ENCODE measurements at regions not wholly inside any gene's neighbourhood (a gene's known extent, or its start where the extent isn't known, plus 50 kb on each side); places are given as distances from the start of the nearest gene placed in this dataset.

DNA sequence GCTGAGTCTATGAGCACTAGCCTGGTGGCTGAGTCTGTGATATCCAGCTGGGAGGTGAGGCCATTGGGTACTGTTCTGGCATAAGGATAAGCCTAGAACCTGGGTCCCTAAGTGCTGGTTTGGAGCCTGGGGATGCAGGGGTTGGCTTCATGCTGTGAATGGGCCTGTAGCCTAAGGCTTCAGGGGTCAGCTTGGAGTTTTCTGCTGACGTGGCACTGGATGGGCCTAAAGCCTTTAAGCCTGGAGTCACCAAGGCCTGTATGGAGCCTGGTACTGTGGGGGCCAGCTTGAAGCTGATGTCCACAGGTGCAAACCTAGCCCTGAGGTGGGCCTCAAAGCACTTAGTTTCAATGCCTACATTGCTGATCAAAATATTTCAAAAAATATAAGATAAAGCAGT is 979.6 kb upstream of the POU3F4 start:
- no peak for TF ChIP-seq EZH2 (IDR thresholded peaks at IDR 0.05; ENCODE audit: insufficient read depth, poor library complexity, severe bottlenecking)
- no peak for TF ChIP-seq EZH2phosphoT487 (IDR thresholded peaks at IDR 0.05; ENCODE audit: insufficient read depth, low read depth)

All from GM23248 (cell line).